Transverse colon (tissue), 3 donors: ENCODE measurements at regions not wholly inside any gene's neighbourhood (a gene's known extent, or its start where the extent isn't known, plus 50 kb on each side); places are given as distances from the start of the nearest gene placed in this dataset.

ENCODE experiments used
- CTCF ChIP-seq, 5 experiments: fragments of 200-600 bp in 3 of 5; fragments of 450-650 bp in 2 of 5; sonication (generic) in 3 of 5; IDR thresholded peaks; 1 replicate in 2 of 5; 2 replicates in 3 of 5; pipeline ENCODE4 v1.5.1; 2016 to 2017; ENCODE audit warnings: antibody characterized with exemption in 5 of 5, inconsistent platforms in 3 of 5, mild to moderate bottlenecking in 2 of 5, moderate library complexity in 1 of 5
- EP300 ChIP-seq: sonication (generic); formaldehyde crosslinking; IDR thresholded peaks from one replicate; pipeline ENCODE4 v1.6.1; 2017; ENCODE audit warnings: antibody characterized with exemption, low read depth

GRCh38 chr5:61625137-61625561 lies 293.1 kb downstream of the ZSWIM6 start:
- TF ChIP-seq CTCF (IDR thresholded peaks at IDR 0.05) = no peak
- TF ChIP-seq EP300 = no peak
